OCI-LY1 (cell line): ENCODE measurements at regions not wholly inside any gene's neighbourhood (a gene's known extent, or its start where the extent isn't known, plus 50 kb on each side); places are given as distances from the start of the nearest gene placed in this dataset.

Experiments
- H2AFZ ChIP-seq: fragments of 200-600 bp; sonication (generic), shearing (Covaris generic); 2 replicates; pipeline ENCODE4 v1.6.0; 2014; ENCODE audit warnings: antibody characterized with exemption, mild to moderate bottlenecking, low read length
- H3F3A ChIP-seq: fragments of 200-600 bp; sonication (generic), shearing (Covaris generic); 2 replicates; pipeline ENCODE4 v1.6.0; 2014; ENCODE audit warnings: mild to moderate bottlenecking, antibody characterized with exemption, low read length, moderate library complexity; ENCODE audit not compliant: insufficient read depth
- H3K27ac ChIP-seq: fragments of 200-600 bp; sonication (generic); 2 replicates; pipeline ENCODE4 v1.5.1; 2014; ENCODE audit warnings: low read length, mixed run types, mild to moderate bottlenecking, low read depth; ENCODE audit not compliant: poor library complexity, severe bottlenecking
- H3K27me3 ChIP-seq: fragments of 200-600 bp; sonication (generic); 2 replicates; pipeline ENCODE4 v1.6.0; 2014; ENCODE audit warnings: antibody characterized with exemption, mild to moderate bottlenecking, low read length, moderate library complexity; ENCODE audit not compliant: insufficient read depth
- H3K36me3 ChIP-seq: fragments of 200-600 bp; sonication (generic); 2 replicates; pipeline ENCODE4 v1.6.1; 2014; ENCODE audit warnings: mild to moderate bottlenecking, antibody characterized with exemption, low read length, moderate library complexity, mixed read lengths; ENCODE audit not compliant: insufficient read depth
- H3K4me1 ChIP-seq: fragments of 200-600 bp; sonication (generic); 2 replicates; pipeline ENCODE4 v1.5.1; 2014; ENCODE audit warnings: mild to moderate bottlenecking, low read length, moderate library complexity; ENCODE audit not compliant: insufficient read depth, severe bottlenecking
- H3K4me2 ChIP-seq: fragments of 200-600 bp; sonication (generic), shearing (Covaris generic); 2 replicates; pipeline ENCODE4 v1.6.1; 2014; ENCODE audit warnings: low read length
- H3K4me3 ChIP-seq: fragments of 200-600 bp; sonication (generic); 2 replicates; pipeline ENCODE4 v1.5.1; 2014; ENCODE audit warnings: low read length, low read depth, mild to moderate bottlenecking, mixed read lengths; ENCODE audit not compliant: poor library complexity, severe bottlenecking
- H3K79me2 ChIP-seq: fragments of 200-600 bp; shearing (Covaris generic); 2 replicates; pipeline ENCODE4 v1.6.1; 2016; ENCODE audit warnings: mixed run types, low read length, mixed read lengths; ENCODE audit not compliant: insufficient read depth
- H3K9ac ChIP-seq: fragments of 200-600 bp; sonication (generic), shearing (Covaris generic); 2 replicates; pipeline ENCODE4 v1.6.1; 2014; ENCODE audit warnings: mild to moderate bottlenecking, low read length, mixed read lengths
- H3K9me2 ChIP-seq: fragments of 200-600 bp; sonication (generic), shearing (Covaris generic); 2 replicates; pipeline ENCODE4 v1.6.1; 2014; ENCODE audit warnings: low read depth, mild to moderate bottlenecking, low read length, mixed read lengths
- H3K9me3 ChIP-seq: fragments of 200-600 bp; shearing (Covaris generic); 2 replicates; pipeline ENCODE4 v1.6.1; 2014; ENCODE audit warnings: low read length, mixed read lengths
- H4K20me1 ChIP-seq: fragments of 200-600 bp; sonication (generic), shearing (Covaris generic); 2 replicates; pipeline ENCODE4 v1.6.0; 2016; ENCODE audit warnings: mild to moderate bottlenecking, low read length; ENCODE audit not compliant: insufficient read depth
- EZH2 ChIP-seq: fragments of 200-600 bp; sonication (generic), shearing (Covaris generic); IDR thresholded peaks from 2 replicates; pipeline ENCODE4 v1.8.0; 2017; ENCODE audit warnings: borderline replicate concordance, mixed run types, mild to moderate bottlenecking, antibody characterized with exemption, low read length, moderate library complexity, mixed read lengths
- TF ChIP-seq, protein P1 (sequence below): fragments of 200-600 bp; sonication (generic), shearing (Covaris generic); IDR thresholded peaks from 2 replicates; pipeline ENCODE4 v1.5.1; 2017; ENCODE audit warnings: mild to moderate bottlenecking, antibody characterized with exemption, low read length, moderate library complexity, mixed read lengths

DNA sequence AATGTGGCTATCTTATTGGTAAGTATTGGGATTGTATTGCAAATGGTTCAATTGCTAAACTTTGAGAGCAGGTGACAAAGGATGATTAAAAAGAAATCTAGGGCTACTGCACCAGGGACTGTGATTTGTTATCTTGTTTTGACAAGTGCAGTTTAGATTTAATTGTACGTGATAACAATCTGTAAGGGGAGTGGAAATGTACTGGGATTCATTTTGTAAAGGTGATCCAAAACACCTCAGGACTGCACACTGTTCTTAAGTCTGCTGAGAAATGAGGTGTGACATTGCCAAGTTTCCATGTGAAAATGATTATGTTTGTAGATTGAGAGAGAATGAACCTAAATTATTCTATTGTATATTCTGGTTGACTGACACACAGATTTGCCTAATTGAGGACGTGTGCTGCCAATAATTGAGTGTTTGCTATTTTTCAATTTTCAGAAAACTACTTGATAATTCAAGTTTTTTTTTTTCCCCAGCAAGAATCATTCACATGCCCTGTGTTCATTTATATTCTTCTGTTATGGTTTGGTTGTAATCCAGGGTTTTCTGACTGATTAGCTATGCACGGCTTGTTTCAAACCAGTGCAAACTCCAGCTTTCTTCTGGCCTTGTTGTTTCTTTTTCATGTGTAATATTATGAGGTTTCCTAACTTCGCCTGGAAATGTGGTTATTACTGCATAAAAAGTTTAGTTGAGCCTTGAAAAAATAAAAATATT is 308.0 kb downstream of the OLFM4 start:
- H3F3A ChIP-seq, result no peaks in the 10 kb centered on the region
- no peak overlapping the region for H3K4me2 ChIP-seq
- no peaks in the 10 kb centered on the region for H3K36me3 ChIP-seq
- H3K4me1 ChIP-seq, result no peaks in the 10 kb centered on the region
- H3K27ac ChIP-seq, result no peak overlapping the region
- H3K4me3 ChIP-seq, result no peak overlapping the region
- H3K9ac ChIP-seq, result no peak overlapping the region
- no peaks in the 10 kb centered on the region for H3K9me3 ChIP-seq
- no peaks in the 10 kb centered on the region for H3K27me3 ChIP-seq
- no peaks in the 10 kb centered on the region for H3K79me2 ChIP-seq
- H4K20me1 ChIP-seq, result no peaks in the 10 kb centered on the region
- no peak overlapping the region for H2AFZ ChIP-seq
- H3K9me2 ChIP-seq, result no peaks in the 10 kb centered on the region
- no peak for TF ChIP-seq EZH2
- TF ChIP-seq, protein P1, sequence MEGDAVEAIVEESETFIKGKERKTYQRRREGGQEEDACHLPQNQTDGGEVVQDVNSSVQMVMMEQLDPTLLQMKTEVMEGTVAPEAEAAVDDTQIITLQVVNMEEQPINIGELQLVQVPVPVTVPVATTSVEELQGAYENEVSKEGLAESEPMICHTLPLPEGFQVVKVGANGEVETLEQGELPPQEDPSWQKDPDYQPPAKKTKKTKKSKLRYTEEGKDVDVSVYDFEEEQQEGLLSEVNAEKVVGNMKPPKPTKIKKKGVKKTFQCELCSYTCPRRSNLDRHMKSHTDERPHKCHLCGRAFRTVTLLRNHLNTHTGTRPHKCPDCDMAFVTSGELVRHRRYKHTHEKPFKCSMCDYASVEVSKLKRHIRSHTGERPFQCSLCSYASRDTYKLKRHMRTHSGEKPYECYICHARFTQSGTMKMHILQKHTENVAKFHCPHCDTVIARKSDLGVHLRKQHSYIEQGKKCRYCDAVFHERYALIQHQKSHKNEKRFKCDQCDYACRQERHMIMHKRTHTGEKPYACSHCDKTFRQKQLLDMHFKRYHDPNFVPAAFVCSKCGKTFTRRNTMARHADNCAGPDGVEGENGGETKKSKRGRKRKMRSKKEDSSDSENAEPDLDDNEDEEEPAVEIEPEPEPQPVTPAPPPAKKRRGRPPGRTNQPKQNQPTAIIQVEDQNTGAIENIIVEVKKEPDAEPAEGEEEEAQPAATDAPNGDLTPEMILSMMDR, result no peak

DNA sequence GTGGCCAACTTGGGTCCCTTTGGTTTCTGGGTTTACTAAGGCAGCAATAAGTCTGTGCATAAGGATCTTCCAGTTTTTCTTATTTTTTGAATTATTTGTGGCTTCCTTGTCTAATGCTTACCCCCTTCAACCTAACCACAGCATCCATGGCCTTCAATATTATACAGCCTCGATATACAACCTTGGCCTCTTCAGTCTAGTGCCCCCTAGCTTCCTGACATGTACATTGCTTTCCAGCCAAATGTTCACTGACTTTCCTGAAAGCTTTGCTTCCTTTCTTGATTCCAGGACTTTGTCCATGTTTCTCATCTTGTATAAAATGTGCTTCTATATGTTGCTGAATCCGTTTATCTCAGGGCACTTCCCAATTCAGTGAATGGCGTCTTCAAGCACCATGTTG is 310.1 kb downstream of the OLFM4 start:
- no peaks in the 10 kb centered on the region for H4K20me1 ChIP-seq
- H3K79me2 ChIP-seq, result no peaks in the 10 kb centered on the region
- no peaks in the 10 kb centered on the region for H3K9me2 ChIP-seq
- no peak overlapping the region for H3K4me2 ChIP-seq
- no peak overlapping the region for H3K27ac ChIP-seq
- no peaks in the 10 kb centered on the region for H3F3A ChIP-seq
- no peaks in the 10 kb centered on the region for H3K36me3 ChIP-seq
- TF ChIP-seq, protein P1, result peak; percentile 40; the same call in 1 of the 2 replicates
- TF ChIP-seq EZH2, result no peak
- no peak overlapping the region for H3K4me3 ChIP-seq
- no peaks in the 10 kb centered on the region for H3K27me3 ChIP-seq
- H3K9me3 ChIP-seq, result no peaks in the 10 kb centered on the region
- H3K4me1 ChIP-seq, result no peaks in the 10 kb centered on the region
- H3K9ac ChIP-seq, result no peak overlapping the region
- H2AFZ ChIP-seq, result no peak overlapping the region

DNA sequence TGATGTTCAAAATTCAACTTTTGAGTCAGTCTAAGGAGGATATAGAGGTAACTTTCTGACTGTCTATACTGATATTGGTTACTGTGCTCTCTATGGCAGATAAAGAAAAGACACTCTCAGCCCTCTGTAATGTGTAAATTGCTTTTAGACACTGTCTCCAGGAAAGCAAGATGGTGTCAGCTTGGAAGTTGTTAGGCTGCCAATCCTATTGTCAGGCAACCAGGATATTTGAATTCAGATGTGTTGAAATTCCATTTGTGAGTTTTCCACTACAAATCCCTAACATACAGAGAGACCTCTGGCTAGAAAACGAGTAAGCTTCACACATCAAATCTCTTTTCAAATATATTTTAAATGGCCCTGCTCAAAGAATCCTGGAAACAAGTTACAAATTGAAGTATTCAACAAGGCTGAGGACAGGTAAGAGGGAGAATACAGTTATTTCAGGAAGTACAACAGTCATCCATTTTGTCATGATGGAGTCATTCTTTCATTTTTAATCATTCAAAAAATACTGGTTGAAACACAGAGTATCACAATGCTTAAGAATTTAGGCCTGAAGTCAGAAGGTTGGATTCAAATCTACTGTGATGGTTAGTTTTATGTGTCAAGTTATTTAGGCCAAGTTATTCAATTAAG is 312.0 kb downstream of the OLFM4 start:
- no peak overlapping the region for H3K4me3 ChIP-seq
- no peaks in the 10 kb centered on the region for H3K9me3 ChIP-seq
- no peaks in the 10 kb centered on the region for H3K36me3 ChIP-seq
- TF ChIP-seq EZH2, result no peak
- TF ChIP-seq, protein P1, result no peak
- H4K20me1 ChIP-seq, result no peaks in the 10 kb centered on the region
- H3F3A ChIP-seq, result no peaks in the 10 kb centered on the region
- H3K9ac ChIP-seq, result no peak overlapping the region
- no peak overlapping the region for H2AFZ ChIP-seq
- H3K79me2 ChIP-seq, result no peaks in the 10 kb centered on the region
- H3K27ac ChIP-seq, result no peak overlapping the region
- no peaks in the 10 kb centered on the region for H3K27me3 ChIP-seq
- no peak overlapping the region for H3K4me2 ChIP-seq
- no peaks in the 10 kb centered on the region for H3K4me1 ChIP-seq
- H3K9me2 ChIP-seq, result no peaks in the 10 kb centered on the region
